ENCODE measurements at regions not wholly inside any gene's neighbourhood (a gene's known extent, or its start where the extent isn't known, plus 50 kb on each side); places are given as distances from the start of the nearest gene placed in this dataset.

- H3K27me3 ChIP-seq (ENCODE audit: control insufficient read depth, insufficient read depth, low read length): no peaks in the 10 kb centered on the region
- DNase-seq (ENCODE audit: low read depth): no peak
- TF ChIP-seq, protein P1, sequence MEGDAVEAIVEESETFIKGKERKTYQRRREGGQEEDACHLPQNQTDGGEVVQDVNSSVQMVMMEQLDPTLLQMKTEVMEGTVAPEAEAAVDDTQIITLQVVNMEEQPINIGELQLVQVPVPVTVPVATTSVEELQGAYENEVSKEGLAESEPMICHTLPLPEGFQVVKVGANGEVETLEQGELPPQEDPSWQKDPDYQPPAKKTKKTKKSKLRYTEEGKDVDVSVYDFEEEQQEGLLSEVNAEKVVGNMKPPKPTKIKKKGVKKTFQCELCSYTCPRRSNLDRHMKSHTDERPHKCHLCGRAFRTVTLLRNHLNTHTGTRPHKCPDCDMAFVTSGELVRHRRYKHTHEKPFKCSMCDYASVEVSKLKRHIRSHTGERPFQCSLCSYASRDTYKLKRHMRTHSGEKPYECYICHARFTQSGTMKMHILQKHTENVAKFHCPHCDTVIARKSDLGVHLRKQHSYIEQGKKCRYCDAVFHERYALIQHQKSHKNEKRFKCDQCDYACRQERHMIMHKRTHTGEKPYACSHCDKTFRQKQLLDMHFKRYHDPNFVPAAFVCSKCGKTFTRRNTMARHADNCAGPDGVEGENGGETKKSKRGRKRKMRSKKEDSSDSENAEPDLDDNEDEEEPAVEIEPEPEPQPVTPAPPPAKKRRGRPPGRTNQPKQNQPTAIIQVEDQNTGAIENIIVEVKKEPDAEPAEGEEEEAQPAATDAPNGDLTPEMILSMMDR (IDR thresholded peaks at IDR 0.05; ENCODE audit: insufficient read depth, low read length, poor library complexity, severe bottlenecking): no peak
- H3K36me3 ChIP-seq (ENCODE audit: control insufficient read depth, insufficient read depth, low read length): no peaks in the 10 kb centered on the region
- H3K4me3 ChIP-seq (ENCODE audit: low read depth, low read length): no peak overlapping the region
Observed at GRCh38 chr9:27625751-27626150, 52.5 kb upstream of the C9orf72 start.

- H3K27me3 ChIP-seq (ENCODE audit: control insufficient read depth, insufficient read depth, low read length): no peaks in the 10 kb centered on the region
- TF ChIP-seq, protein P1 (IDR thresholded peaks at IDR 0.05; ENCODE audit: insufficient read depth, low read length, poor library complexity, severe bottlenecking): no peak
- DNase-seq (ENCODE audit: low read depth): no peak
- no peaks in the 10 kb centered on the region for H3K36me3 ChIP-seq (ENCODE audit: control insufficient read depth, insufficient read depth, low read length)
- no peak overlapping the region for H3K4me3 ChIP-seq (ENCODE audit: low read depth, low read length)
Observed at GRCh38 chr9:27626244-27627187, 53.2 kb upstream of the C9orf72 start.

- Histone ChIP-seq H3K36me3 (ENCODE audit: control insufficient read depth, insufficient read depth, low read length) (no peaks in the 10 kb centered on the region), H3K4me3 (ENCODE audit: low read depth, low read length) (no peak overlapping the region), H3K27me3 (ENCODE audit: control insufficient read depth, insufficient read depth, low read length) (no peaks in the 10 kb centered on the region)
- no peak for DNase-seq (ENCODE audit: low read depth)
- TF ChIP-seq, protein P1 (IDR thresholded peaks at IDR 0.05; ENCODE audit: insufficient read depth, low read length, poor library complexity, severe bottlenecking): no peak
Observed at GRCh38 chr9:27627188-27627564, 53.9 kb upstream of the C9orf72 start.

- no peaks in the 10 kb centered on the region for H3K27me3 ChIP-seq (ENCODE audit: control insufficient read depth, insufficient read depth, low read length)
- DNase-seq (ENCODE audit: low read depth): no peak
- no peaks in the 10 kb centered on the region for H3K36me3 ChIP-seq (ENCODE audit: control insufficient read depth, insufficient read depth, low read length)
- TF ChIP-seq, protein P1 (IDR thresholded peaks at IDR 0.05; ENCODE audit: insufficient read depth, low read length, poor library complexity, severe bottlenecking): no peak
- H3K4me3 ChIP-seq (ENCODE audit: low read depth, low read length): no peak overlapping the region
Observed at GRCh38 chr9:27628311-27628710, 55.0 kb upstream of the C9orf72 start.

DNA sequence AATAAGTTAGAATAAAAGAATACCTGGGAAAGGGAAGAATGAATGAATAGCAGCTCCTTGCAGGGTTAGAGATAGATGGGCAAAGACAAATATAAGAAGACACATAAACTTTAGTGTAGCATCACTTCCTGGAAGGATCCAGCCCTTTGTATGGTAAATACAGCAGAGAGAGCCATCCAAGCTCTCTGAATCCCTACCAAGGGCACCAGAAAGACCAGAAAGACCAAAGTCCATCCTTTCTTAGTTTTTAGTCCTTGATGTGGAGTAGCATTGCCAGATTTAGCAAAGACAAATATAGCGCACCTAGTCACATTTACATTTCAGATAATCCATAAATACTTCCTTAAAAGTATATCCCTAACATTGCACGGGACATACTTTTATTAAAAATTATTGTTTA lies 56.1 kb upstream of the C9orf72 start:
- no peaks in the 10 kb centered on the region for H3K36me3 ChIP-seq (ENCODE audit: control insufficient read depth, insufficient read depth, low read length)
- H3K4me3 ChIP-seq (ENCODE audit: low read depth, low read length): no peak overlapping the region
- no peak for DNase-seq (ENCODE audit: low read depth)
- TF ChIP-seq, protein P1 (IDR thresholded peaks at IDR 0.05; ENCODE audit: insufficient read depth, low read length, poor library complexity, severe bottlenecking): no peak
- H3K27me3 ChIP-seq (ENCODE audit: control insufficient read depth, insufficient read depth, low read length): no peaks in the 10 kb centered on the region

Data from kidney epithelial cell (primary cell).